ENCODE measurements at regions not wholly inside any gene's neighbourhood (a gene's known extent, or its start where the extent isn't known, plus 50 kb on each side); places are given as distances from the start of the nearest gene placed in this dataset.

DNA sequence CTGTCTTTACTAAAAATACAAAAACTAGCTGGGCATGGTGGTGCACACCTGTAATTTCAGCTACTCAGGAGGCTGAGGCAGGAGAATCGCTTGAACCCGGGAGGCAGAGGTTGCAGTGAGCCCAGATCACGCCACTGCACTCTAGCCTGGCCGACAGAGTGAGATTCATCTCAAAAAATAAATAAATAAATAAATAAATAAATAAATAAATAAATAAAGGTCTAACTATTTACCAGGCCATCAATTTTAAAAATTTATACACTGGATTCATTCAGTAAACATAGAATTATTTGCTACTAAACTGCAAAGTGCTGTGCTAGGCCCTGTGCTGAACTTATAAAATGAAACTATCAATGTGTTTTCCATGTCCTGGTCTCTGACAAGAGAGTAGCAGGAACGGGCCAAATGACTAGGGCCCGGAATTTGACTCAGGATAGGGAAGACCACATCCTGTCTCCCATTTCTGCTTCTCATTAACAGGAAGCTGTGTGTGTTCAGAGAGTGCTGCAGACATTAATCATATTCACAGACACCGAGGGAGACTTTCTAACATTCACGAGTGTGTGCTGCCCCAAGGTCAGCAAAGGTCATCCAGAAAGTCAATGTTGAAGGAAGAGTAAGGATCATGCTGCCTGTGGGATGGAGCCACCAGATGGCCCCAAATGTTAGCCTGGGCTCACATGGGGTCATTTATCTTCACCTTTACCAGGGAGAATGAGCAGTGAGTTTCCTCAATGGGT lies 95.8 kb downstream of the SPP2 start:
- peak; percentile 8 for DNase-seq

DNA sequence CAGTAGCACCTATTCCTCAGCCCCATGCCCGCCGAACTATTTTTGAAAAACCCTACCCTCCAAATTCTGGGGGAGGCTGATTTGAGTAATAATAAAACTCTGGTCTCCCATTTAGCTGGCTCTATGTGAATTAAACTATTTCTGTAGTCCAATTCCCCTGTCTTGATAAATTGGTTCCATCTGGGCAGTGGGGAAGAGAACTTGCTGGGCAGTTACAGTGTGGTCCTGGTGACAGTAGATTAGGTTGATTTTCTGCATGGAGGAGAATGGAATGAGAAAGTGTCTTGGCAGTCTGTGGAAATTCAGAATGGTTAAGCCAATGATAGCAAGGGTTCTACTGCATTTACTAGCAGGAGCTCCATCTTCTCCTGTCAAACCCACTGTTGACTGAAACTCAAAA lies 95.0 kb downstream of the SPP2 start:
- no peak for DNase-seq

DNA sequence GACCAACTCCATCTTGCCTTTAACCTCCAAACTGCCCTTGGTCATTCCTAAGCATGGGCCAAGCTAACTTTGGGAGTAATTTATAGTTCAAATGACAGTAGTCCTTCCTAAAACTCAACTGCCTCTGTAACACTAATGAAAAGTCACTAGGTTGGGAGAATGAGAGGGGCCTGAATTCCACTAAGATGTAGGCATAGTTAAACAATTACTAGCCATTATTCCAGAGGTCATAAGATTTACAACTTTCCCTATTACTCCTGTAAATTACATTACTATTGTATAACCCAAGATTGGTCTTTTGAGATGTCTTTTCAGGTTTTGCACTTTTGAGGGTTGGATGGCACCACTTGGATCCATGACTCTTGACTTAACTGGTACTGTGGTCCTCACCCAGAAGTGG lies 94.6 kb downstream of the SPP2 start:
- DNase-seq, result no peak

DNA sequence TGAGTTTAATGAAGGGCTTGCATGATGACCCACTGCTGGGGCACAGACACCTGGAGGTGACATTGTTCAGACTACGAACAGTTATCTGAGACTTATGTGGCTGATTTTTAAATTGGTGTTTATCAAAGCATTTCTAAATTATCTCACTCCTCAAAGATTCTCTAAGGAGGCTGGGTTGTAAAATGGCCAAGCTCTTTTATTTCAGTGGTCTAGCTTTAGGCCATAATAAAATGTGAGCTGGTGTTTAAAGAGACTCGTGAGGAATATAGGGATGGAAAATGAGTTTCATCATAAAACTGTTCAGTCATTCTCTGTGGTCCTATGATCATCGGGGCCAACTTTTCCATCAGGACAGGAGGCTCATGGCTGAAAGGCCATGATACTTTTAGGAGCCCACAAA lies 93.4 kb downstream of the SPP2 start:
- DNase-seq, result no peak

DNA sequence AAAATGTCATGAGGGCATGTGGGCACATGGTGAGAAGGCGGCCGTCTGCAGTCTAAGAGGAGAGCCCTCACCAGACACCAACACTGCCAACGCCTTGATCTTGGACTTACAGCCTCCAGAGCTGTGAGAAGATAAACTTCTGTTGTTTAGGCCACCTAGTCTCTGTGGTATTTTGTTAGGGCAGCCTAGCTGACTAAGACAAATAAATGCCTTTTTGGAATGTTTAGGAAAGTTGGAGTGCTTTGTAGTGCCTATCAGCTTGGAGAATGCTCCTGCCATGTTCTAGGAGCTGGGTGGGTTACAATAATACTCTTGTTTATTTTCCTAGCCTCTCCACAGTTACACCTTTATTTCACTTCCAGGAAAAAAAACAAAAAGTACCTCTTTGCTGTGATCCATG lies 92.0 kb downstream of the SPP2 start:
- DNase-seq, result no peak

DNA sequence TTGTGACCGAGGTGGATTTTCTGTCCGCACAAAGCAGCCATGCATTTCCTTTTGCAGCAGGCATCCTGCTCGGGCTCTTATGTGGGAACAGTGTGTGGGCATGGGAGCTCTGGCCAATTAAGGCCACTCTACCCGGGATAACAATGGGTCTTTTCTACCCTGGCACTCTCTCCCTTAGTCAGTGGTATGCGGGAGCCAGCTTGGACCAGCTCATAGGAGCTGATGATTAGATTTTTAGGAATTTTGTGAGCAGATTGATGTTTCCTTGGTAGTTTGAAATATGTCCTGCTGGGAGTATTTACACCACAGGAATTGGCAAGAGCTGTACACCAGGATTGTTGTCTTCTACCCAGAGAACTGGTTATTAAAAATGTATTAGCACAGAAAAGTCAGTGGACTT lies 89.3 kb downstream of the SPP2 start:
- no peak for DNase-seq

DNA sequence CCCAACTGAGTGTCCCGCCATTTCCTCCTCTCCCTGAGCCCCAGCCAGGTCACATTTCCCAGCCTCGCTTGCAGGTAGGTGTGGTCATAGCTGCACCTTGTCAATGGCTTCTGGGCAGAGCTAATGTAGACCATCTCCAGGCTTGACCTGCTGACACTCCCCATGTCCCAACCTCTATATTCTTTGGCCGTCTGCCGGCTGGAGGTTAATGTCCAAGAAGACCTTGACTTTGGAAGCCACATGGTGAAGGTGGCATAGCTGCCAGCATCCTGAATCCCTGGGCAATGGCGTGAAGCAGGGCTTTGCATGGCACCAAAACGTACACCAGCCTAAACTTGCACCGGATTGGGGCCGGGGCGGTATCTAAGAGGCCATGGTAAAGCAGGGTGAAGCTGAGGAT lies 88.3 kb downstream of the SPP2 start:
- no peak for DNase-seq

DNA sequence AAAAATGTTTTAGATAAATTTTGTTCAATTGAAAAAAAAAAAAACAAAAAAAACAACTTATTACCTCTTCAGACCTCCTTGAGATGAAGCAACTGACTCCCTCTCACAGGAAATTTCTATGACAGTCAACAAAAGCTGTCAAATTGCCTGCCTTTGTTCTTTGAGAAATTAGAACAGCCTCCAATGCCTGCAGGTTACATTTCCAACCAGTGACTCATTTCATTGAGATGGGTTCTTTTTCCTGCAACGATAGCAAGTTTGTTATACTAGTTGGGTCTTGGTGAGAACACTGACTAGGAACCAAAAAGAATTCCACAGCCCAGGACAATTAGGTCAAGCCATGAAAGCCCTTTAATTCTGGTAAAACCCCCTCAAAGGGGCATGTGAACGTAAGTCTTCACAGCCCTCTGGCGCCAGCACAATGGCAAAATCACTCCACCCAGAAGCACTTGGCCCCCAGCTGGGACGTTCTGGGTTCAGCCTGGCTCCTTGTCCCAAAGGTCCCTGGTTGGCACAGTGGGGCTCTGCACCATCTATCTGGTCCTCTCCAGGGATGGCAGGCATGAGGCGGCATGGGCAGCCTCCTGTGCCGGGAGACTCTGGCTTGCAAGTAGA lies 87.0 kb downstream of the SPP2 start:
- DNase-seq, result no peak

DNA sequence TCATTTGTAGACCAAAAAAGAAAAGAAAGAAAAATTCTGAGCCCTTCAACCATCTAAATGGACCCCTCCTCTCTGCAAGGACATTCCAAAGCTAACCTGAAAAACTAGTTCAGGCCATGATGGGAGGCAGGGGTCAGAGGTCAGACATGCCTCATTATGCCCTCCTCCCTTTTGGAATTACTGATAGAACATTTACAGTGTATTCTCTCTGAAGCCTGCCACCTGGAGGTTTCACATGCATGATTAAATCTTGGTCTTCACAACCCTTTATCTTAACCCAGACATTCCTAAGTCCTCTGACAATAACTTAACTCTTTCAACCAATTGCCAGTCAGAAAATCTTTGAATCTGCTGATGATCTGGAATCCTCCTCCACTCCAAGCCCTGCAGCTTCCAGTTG lies 86.0 kb downstream of the SPP2 start:
- DNase-seq, result no peak

DNA sequence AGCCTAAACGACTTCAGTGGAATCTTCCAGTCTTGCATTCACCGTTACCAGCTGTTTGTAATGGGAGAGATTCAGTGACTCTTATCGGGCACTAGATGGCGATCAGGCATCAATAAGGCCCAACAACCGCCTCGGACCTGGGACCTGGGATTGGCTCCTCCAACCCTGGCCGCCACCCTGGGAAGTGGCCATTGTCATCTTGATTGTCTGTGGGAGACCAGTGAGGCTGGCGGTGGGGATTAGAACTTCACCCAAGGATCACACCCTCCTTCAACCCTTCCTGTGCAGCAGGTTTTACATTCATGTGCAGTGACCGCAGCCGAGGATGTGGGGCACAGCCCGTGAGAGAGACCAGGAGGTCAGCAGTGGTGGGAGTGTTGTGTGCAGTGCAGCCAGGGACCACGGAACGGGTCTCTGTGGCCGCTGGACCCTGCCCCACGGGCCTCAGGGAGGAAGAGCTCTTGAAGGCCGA lies 85.3 kb downstream of the SPP2 start:
- DNase-seq, result peak; percentile 71

DNA sequence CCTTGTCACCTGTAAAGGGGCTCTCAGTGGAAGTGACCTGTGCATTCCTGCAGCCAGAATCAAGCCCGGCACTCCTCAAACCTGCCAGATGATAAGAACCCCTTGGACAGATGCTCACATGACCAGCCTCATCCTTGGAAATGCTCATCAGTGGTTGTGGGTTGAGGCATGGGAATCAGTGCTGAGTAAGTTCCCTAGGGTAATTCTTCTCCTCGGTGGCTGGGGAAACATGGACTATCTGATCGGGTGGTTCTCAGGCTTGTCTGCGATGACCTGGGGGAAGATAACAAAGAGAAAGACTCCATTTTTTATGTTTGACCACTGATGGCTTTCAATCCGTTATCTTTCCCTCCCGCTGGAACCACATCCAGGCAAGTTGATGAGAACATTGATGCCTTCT lies 84.0 kb downstream of the SPP2 start:
- no peak for DNase-seq

DNA sequence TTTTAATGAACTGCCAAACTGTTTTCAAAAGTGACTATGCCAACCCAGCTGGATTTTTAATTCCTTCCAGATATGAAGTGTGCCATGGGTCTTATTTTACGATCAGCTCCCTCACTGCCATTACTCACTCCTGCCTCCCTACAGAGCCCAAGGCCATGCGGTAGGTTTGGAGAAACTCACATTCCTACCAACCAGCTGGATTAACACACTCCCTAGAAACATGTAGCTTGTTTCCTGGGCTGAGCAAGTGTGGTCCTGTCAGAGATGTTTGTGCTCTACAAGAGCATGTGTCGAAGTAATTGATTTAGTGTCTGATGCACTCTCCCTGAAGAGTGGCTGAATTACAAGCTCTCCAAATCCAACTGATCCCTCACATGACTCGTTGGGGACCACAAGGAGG lies 82.5 kb downstream of the SPP2 start:
- DNase-seq, result no peak

DNA sequence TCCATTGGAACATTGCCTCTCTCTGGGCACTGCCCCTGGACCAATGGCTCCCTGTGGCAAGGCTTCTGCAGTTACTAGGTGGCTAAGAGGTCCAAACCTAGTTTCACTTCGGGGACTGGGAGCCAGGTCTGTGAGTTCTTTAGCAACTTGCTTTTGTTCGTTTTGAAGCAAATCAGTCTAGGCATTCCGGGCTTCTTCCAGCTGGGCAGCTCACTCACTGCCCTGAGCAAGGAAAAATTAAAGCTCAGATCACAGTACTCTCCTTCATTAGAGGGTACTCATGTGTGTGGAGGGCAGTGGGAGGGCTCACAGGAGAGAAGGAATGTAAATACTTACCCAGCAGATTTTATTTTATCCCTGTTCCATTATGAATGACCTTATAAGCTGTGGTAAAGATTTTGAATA lies 80.3 kb downstream of the SPP2 start:
- no peak for DNase-seq

DNA sequence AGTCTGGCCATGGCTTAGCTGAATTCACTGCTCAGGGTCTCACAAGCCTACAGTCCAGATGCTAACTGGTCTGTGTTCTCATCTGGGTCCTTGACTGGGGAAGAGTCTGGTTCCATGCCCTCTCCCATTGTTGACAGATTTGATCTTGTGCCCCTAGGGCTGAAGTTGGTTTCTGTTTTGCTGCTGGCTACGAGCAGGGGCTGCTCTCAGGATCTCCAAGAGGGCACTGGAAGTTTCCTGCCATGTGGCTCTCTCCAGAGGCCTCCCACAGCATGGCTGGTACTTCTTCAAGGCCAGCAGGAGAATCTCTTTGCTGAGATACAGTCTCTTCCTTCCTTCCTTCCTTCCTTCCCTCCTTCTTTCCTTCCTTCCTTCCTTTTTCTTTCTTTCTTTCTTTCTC lies 78.1 kb downstream of the SPP2 start:
- no peak for DNase-seq
